Astrocyte (in vitro differentiated cells and primary cell): ENCODE measurements at regions not wholly inside any gene's neighbourhood (a gene's known extent, or its start where the extent isn't known, plus 50 kb on each side); places are given as distances from the start of the nearest gene placed in this dataset.

Experiments
- CTCF ChIP-seq: IDR thresholded peaks from 2 replicates; pipeline ENCODE4 v1.5.1; 2011; ENCODE audit warnings: low read depth, mild to moderate bottlenecking, inconsistent platforms, low read length, moderate library complexity; ENCODE audit not compliant: insufficient read depth
- EZH2 ChIP-seq: IDR thresholded peaks from 2 replicates; pipeline ENCODE4 v1.6.1; 2012; ENCODE audit warnings: mild to moderate bottlenecking, low read length, inconsistent platforms; ENCODE audit not compliant: insufficient read depth

- TF ChIP-seq CTCF: no peak
- no peak for TF ChIP-seq EZH2
Measured at GRCh38 chr7:22958742-22959141, 55.2 kb downstream of the HYCC1 start.
